ENCODE measurements at regions not wholly inside any gene's neighbourhood (a gene's known extent, or its start where the extent isn't known, plus 50 kb on each side); places are given as distances from the start of the nearest gene placed in this dataset.
A peak's percentile ranks its signal among the peaks of the same experiment; 100 is the strongest.
"Not testable (repeated sequence)": the region's sequence is repeated elsewhere in the genome, so short reads cannot be mapped to it uniquely, and the experiment has no call there.

- not testable (repeated sequence) for H3K27me3 Mint-ChIP-seq (ENCODE audit: low read depth); H3K9me3 Mint-ChIP-seq; DNase-seq; H3K4me1 Mint-ChIP-seq (ENCODE audit: low read depth); ATAC-seq; H3K36me3 Mint-ChIP-seq (ENCODE audit: insufficient read depth); H3K4me3 Mint-ChIP-seq
Observed at GRCh38 chr1:149338698-149339097, 136.1 kb upstream of the NBPF19 start.

- not testable (repeated sequence) for DNase-seq; H3K36me3 Mint-ChIP-seq (ENCODE audit: insufficient read depth); H3K27me3 Mint-ChIP-seq (ENCODE audit: low read depth); H3K9me3 Mint-ChIP-seq; ATAC-seq; H3K4me3 Mint-ChIP-seq; H3K4me1 Mint-ChIP-seq (ENCODE audit: low read depth)
Observed at GRCh38 chr1:149349448-149349847, 125.4 kb upstream of the NBPF19 start.

GRCh38 chr1:149352205-149352604 is 122.6 kb upstream of the NBPF19 start:
- not testable (repeated sequence) for H3K4me3 Mint-ChIP-seq; H3K9me3 Mint-ChIP-seq; H3K27me3 Mint-ChIP-seq (ENCODE audit: low read depth); ATAC-seq; H3K4me1 Mint-ChIP-seq (ENCODE audit: low read depth); DNase-seq; H3K36me3 Mint-ChIP-seq (ENCODE audit: insufficient read depth)

GRCh38 chr1:149354579-149354978 is 120.3 kb upstream of the NBPF19 start:
- ATAC-seq; H3K9me3 Mint-ChIP-seq; H3K4me1 Mint-ChIP-seq (ENCODE audit: low read depth); H3K4me3 Mint-ChIP-seq; DNase-seq; H3K36me3 Mint-ChIP-seq (ENCODE audit: insufficient read depth); H3K27me3 Mint-ChIP-seq (ENCODE audit: low read depth): not testable (repeated sequence)

GRCh38 chr1:149355748-149356147 is 119.1 kb upstream of the NBPF19 start:
- not testable (repeated sequence) for DNase-seq; H3K9me3 Mint-ChIP-seq; ATAC-seq; H3K27me3 Mint-ChIP-seq (ENCODE audit: low read depth); H3K36me3 Mint-ChIP-seq (ENCODE audit: insufficient read depth); H3K4me1 Mint-ChIP-seq (ENCODE audit: low read depth); H3K4me3 Mint-ChIP-seq

GRCh38 chr1:149356152-149356551 is 118.7 kb upstream of the NBPF19 start:
- not testable (repeated sequence) for H3K36me3 Mint-ChIP-seq (ENCODE audit: insufficient read depth); H3K4me1 Mint-ChIP-seq (ENCODE audit: low read depth); H3K4me3 Mint-ChIP-seq; DNase-seq; ATAC-seq; H3K27me3 Mint-ChIP-seq (ENCODE audit: low read depth); H3K9me3 Mint-ChIP-seq

- H3K4me1 Mint-ChIP-seq (ENCODE audit: low read depth); H3K4me3 Mint-ChIP-seq; H3K36me3 Mint-ChIP-seq (ENCODE audit: insufficient read depth); H3K27me3 Mint-ChIP-seq (ENCODE audit: low read depth); H3K9me3 Mint-ChIP-seq; DNase-seq; ATAC-seq: not testable (repeated sequence)
Observed at GRCh38 chr1:149360351-149360750, 114.5 kb upstream of the NBPF19 start.

GRCh38 chr1:149361310-149361709 is 113.5 kb upstream of the NBPF19 start:
- not testable (repeated sequence) for H3K36me3 Mint-ChIP-seq (ENCODE audit: insufficient read depth); ATAC-seq; H3K27me3 Mint-ChIP-seq (ENCODE audit: low read depth); H3K9me3 Mint-ChIP-seq; DNase-seq; H3K4me3 Mint-ChIP-seq; H3K4me1 Mint-ChIP-seq (ENCODE audit: low read depth)

- ATAC-seq; H3K4me3 Mint-ChIP-seq; H3K36me3 Mint-ChIP-seq (ENCODE audit: insufficient read depth); DNase-seq; H3K9me3 Mint-ChIP-seq; H3K4me1 Mint-ChIP-seq (ENCODE audit: low read depth); H3K27me3 Mint-ChIP-seq (ENCODE audit: low read depth): not testable (repeated sequence)
Observed at GRCh38 chr1:149364188-149364981, 110.5 kb upstream of the NBPF19 start.

- H3K9me3 Mint-ChIP-seq; H3K4me1 Mint-ChIP-seq (ENCODE audit: low read depth): not testable (repeated sequence)
Observed at GRCh38 chr1:149366402-149366801, 108.4 kb upstream of the NBPF19 start.

GRCh38 chr1:149367472-149368044 is 107.3 kb upstream of the NBPF19 start:
- not testable (repeated sequence) for H3K36me3 Mint-ChIP-seq (ENCODE audit: insufficient read depth); DNase-seq; H3K4me3 Mint-ChIP-seq

More at GRCh38 chr1:149366402-149366801, 108.4 kb upstream of the NBPF19 start:
- H3K36me3 Mint-ChIP-seq (ENCODE audit: insufficient read depth); ATAC-seq; H3K4me3 Mint-ChIP-seq; DNase-seq; H3K27me3 Mint-ChIP-seq (ENCODE audit: low read depth): not testable (repeated sequence)

GRCh38 chr1:149368337-149368736 is 106.5 kb upstream of the NBPF19 start:
- not testable (repeated sequence) for DNase-seq; H3K9me3 Mint-ChIP-seq; ATAC-seq; H3K27me3 Mint-ChIP-seq (ENCODE audit: low read depth); H3K4me3 Mint-ChIP-seq; H3K36me3 Mint-ChIP-seq (ENCODE audit: insufficient read depth); H3K4me1 Mint-ChIP-seq (ENCODE audit: low read depth)

More at GRCh38 chr1:149367472-149368044, 107.3 kb upstream of the NBPF19 start:
- H3K4me1 Mint-ChIP-seq (ENCODE audit: low read depth); ATAC-seq; H3K27me3 Mint-ChIP-seq (ENCODE audit: low read depth); H3K9me3 Mint-ChIP-seq: not testable (repeated sequence)

- ATAC-seq; DNase-seq; H3K36me3 Mint-ChIP-seq (ENCODE audit: insufficient read depth); H3K27me3 Mint-ChIP-seq (ENCODE audit: low read depth); H3K4me1 Mint-ChIP-seq (ENCODE audit: low read depth); H3K9me3 Mint-ChIP-seq; H3K4me3 Mint-ChIP-seq: not testable (repeated sequence)
Observed at GRCh38 chr1:149369081-149369480, 105.8 kb upstream of the NBPF19 start.

GRCh38 chr1:149371955-149372354 is 102.9 kb upstream of the NBPF19 start:
- H3K27me3 Mint-ChIP-seq (ENCODE audit: low read depth); H3K9me3 Mint-ChIP-seq; H3K4me3 Mint-ChIP-seq; DNase-seq; H3K36me3 Mint-ChIP-seq (ENCODE audit: insufficient read depth); H3K4me1 Mint-ChIP-seq (ENCODE audit: low read depth): not testable (repeated sequence)
- ATAC-seq: peak; percentile 58 to 83

- not testable (repeated sequence) for ATAC-seq; H3K4me1 Mint-ChIP-seq (ENCODE audit: low read depth); H3K36me3 Mint-ChIP-seq (ENCODE audit: insufficient read depth); H3K9me3 Mint-ChIP-seq; DNase-seq; H3K27me3 Mint-ChIP-seq (ENCODE audit: low read depth); H3K4me3 Mint-ChIP-seq
Observed at GRCh38 chr1:149378462-149378861, 96.4 kb upstream of the NBPF19 start.

Measured in activated T-cell treated with anti-CD3 and anti-CD28 coated beads, Interleukin-2, amount 50 U/mL, for 4 hours (primary cell).